GM12878 (cell line): ENCODE measurements at regions not wholly inside any gene's neighbourhood (a gene's known extent, or its start where the extent isn't known, plus 50 kb on each side); places are given as distances from the start of the nearest gene placed in this dataset.

Experiments used
- CHD1 ChIP-seq: IDR thresholded peaks from 2 replicates; pipeline ENCODE4 v1.6.1; 2012; ENCODE audit warnings: low read depth, low read length, improper control_type of control experiment
- EED ChIP-seq: sonication (generic); IDR thresholded peaks from 2 replicates; pipeline ENCODE4 v1.6.1; 2016; ENCODE audit warnings: antibody characterized with exemption, low read depth
- EP300 ChIP-seq, 2 experiments: fragments of 150-350 bp in 1 of 2; IDR thresholded peaks; 2 replicates each; pipeline ENCODE4 v1.6.1; 2011 to 2012; ENCODE audit warnings: low read depth in 2 of 2, low read length in 2 of 2, borderline replicate concordance in 1 of 2, improper control_type of control experiment in 1 of 2, inconsistent platforms in 1 of 2; ENCODE audit not compliant: control insufficient read depth in 1 of 2
- FOXM1 ChIP-seq: IDR thresholded peaks from 2 replicates; pipeline ENCODE4 v1.6.1; 2012; ENCODE audit warnings: low read depth, mild to moderate bottlenecking, inconsistent platforms, low read length, moderate library complexity
- IKZF2 ChIP-seq, 2 experiments: fragments of 450-650 bp; IDR thresholded peaks; 2 replicates each; pipeline ENCODE4 v1.6.1; 2017; ENCODE audit warnings: mild to moderate bottlenecking in 2 of 2, moderate library complexity in 2 of 2
- JUNB ChIP-seq: IDR thresholded peaks from 2 replicates; pipeline ENCODE4 v1.6.1; 2016; ENCODE audit warnings: antibody characterized with exemption, mild to moderate bottlenecking
- KLF5 ChIP-seq: fragments of 450-650 bp; IDR thresholded peaks from 2 replicates; pipeline ENCODE4 v1.6.1; 2014; ENCODE audit warnings: mild to moderate bottlenecking; ENCODE audit not compliant: partially characterized antibody
- PAX5 ChIP-seq: IDR thresholded peaks from 2 replicates; pipeline ENCODE4 v1.6.1; 2011; ENCODE audit warnings: low read depth, low read length, borderline replicate concordance
- PRDM15 ChIP-seq: fragments of 450-650 bp; formaldehyde crosslinking; IDR thresholded peaks from 2 replicates; pipeline ENCODE4 v1.4.0; 2020; ENCODE audit warnings: mild to moderate bottlenecking, moderate library complexity
- RBBP5 ChIP-seq: fragments of 200-600 bp; sonication (generic); conservative IDR thresholded peaks from 2 replicates; pipeline ENCODE4 v1.6.1; 2016
- RCOR1 ChIP-seq: conservative IDR thresholded peaks from 2 replicates; pipeline ENCODE4 v1.6.1; 2012; ENCODE audit warnings: low read depth, low read length, improper control_type of control experiment
- SMC3 ChIP-seq: IDR thresholded peaks from 2 replicates; pipeline ENCODE4 v1.6.1; 2011; ENCODE audit warnings: low read length, improper control_type of control experiment, borderline replicate concordance
- SUZ12 ChIP-seq: fragments of 200-600 bp; sonication (generic); IDR thresholded peaks from one replicate; pipeline ENCODE4 v1.6.1; 2018; ENCODE audit warnings: antibody characterized with exemption, mild to moderate bottlenecking; ENCODE audit not compliant: unreplicated experiment
- WRNIP1 ChIP-seq: IDR thresholded peaks from 2 replicates; pipeline ENCODE4 v1.6.1; 2011; ENCODE audit warnings: low read depth, low read length, improper control_type of control experiment, borderline replicate concordance
- ZBTB33 ChIP-seq: fragments of 450-650 bp; IDR thresholded peaks from 2 replicates; pipeline ENCODE4 v1.6.1; 2017; ENCODE audit warnings: mild to moderate bottlenecking
- TF ChIP-seq, protein P1 (sequence below): fragments of 450-650 bp; IDR thresholded peaks from 2 replicates; pipeline ENCODE4 v1.6.1; 2017; ENCODE audit warnings: mild to moderate bottlenecking, low read depth, inconsistent platforms; ENCODE audit not compliant: poor library complexity, severe bottlenecking
- TF ChIP-seq, protein P2 (sequence below): IDR thresholded peaks from 2 replicates; pipeline ENCODE4 v1.6.1; 2011; ENCODE audit warnings: borderline replicate concordance, low read depth, mild to moderate bottlenecking, moderate library complexity, low read length; ENCODE audit not compliant: insufficient read depth, poor library complexity, severe bottlenecking
- TF ChIP-seq, protein P3 (sequence below): fragments of 450-650 bp; conservative IDR thresholded peaks from 2 replicates; pipeline ENCODE4 v1.6.1; 2017; ENCODE audit warnings: mild to moderate bottlenecking, moderate library complexity

GRCh38 chr10:11678074-11678793 is 63.9 kb upstream of the ECHDC3 start (continued):
- 0 out of 2 replicates have a peak, but pooled peaks have one; percentile 85 for TF ChIP-seq RCOR1
- TF ChIP-seq, protein P1, sequence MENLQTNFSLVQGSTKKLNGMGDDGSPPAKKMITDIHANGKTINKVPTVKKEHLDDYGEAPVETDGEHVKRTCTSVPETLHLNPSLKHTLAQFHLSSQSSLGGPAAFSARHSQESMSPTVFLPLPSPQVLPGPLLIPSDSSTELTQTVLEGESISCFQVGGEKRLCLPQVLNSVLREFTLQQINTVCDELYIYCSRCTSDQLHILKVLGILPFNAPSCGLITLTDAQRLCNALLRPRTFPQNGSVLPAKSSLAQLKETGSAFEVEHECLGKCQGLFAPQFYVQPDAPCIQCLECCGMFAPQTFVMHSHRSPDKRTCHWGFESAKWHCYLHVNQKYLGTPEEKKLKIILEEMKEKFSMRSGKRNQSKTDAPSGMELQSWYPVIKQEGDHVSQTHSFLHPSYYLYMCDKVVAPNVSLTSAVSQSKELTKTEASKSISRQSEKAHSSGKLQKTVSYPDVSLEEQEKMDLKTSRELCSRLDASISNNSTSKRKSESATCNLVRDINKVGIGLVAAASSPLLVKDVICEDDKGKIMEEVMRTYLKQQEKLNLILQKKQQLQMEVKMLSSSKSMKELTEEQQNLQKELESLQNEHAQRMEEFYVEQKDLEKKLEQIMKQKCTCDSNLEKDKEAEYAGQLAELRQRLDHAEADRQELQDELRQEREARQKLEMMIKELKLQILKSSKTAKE = peak; percentile 98
- peak; percentile 91 for TF ChIP-seq PAX5
- TF ChIP-seq, protein P2, sequence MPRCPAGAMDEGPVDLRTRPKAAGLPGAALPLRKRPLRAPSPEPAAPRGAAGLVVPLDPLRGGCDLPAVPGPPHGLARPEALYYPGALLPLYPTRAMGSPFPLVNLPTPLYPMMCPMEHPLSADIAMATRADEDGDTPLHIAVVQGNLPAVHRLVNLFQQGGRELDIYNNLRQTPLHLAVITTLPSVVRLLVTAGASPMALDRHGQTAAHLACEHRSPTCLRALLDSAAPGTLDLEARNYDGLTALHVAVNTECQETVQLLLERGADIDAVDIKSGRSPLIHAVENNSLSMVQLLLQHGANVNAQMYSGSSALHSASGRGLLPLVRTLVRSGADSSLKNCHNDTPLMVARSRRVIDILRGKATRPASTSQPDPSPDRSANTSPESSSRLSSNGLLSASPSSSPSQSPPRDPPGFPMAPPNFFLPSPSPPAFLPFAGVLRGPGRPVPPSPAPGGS = peak; percentile 95
- no peak for TF ChIP-seq SUZ12
- no peak for TF ChIP-seq ZBTB33
- TF ChIP-seq CHD1 = no peak
- peak; percentile 88 to 94 for TF ChIP-seq EP300 (IDR thresholded peaks at IDR 0.05; ENCODE audit: borderline replicate concordance in 1 of 2, control insufficient read depth in 1 of 2, low read depth in 2 of 2, low read length in 2 of 2)
- peak; percentile 81 for TF ChIP-seq EED
- peak; percentile 27; the same call in 1 of the 2 replicates for TF ChIP-seq SMC3
- peak; percentile 86 to 90 for TF ChIP-seq IKZF2 (IDR thresholded peaks at IDR 0.05)
- TF ChIP-seq KLF5 = no peak
- TF ChIP-seq PRDM15 = no peak
- TF ChIP-seq WRNIP1 = no peak
- TF ChIP-seq, protein P3, sequence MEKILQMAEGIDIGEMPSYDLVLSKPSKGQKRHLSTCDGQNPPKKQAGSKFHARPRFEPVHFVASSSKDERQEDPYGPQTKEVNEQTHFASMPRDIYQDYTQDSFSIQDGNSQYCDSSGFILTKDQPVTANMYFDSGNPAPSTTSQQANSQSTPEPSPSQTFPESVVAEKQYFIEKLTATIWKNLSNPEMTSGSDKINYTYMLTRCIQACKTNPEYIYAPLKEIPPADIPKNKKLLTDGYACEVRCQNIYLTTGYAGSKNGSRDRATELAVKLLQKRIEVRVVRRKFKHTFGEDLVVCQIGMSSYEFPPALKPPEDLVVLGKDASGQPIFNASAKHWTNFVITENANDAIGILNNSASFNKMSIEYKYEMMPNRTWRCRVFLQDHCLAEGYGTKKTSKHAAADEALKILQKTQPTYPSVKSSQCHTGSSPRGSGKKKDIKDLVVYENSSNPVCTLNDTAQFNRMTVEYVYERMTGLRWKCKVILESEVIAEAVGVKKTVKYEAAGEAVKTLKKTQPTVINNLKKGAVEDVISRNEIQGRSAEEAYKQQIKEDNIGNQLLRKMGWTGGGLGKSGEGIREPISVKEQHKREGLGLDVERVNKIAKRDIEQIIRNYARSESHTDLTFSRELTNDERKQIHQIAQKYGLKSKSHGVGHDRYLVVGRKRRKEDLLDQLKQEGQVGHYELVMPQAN = peak; percentile 58
- peak; percentile 96 for TF ChIP-seq FOXM1
- TF ChIP-seq RBBP5 = no peak
- peak; percentile 89 for TF ChIP-seq JUNB
